ENCODE measurements at regions not wholly inside any gene's neighbourhood (a gene's known extent, or its start where the extent isn't known, plus 50 kb on each side); places are given as distances from the start of the nearest gene placed in this dataset.

- no peak for TF ChIP-seq TAF1 (IDR thresholded peaks at IDR 0.05; ENCODE audit: borderline replicate concordance, low read depth, low read length)
- no peak for TF ChIP-seq POLR2AphosphoS5 (IDR thresholded peaks at IDR 0.05; ENCODE audit: low read depth, low read length)
- TF ChIP-seq POLR2A (IDR thresholded peaks at IDR 0.05; ENCODE audit: low read depth, low read length), result no peak
Observed at GRCh38 chr4:32840461-32841189, 2120.5 kb downstream of the PCDH7 start.
